ENCODE measurements at regions not wholly inside any gene's neighbourhood (a gene's known extent, or its start where the extent isn't known, plus 50 kb on each side); places are given as distances from the start of the nearest gene placed in this dataset.

GRCh38 chr3:171943262-171944117, 95.9 kb upstream of the FNDC3B start:
- TF ChIP-seq EZH2 (IDR thresholded peaks at IDR 0.05) (no peak), POLR2AphosphoS5 (IDR thresholded peaks at IDR 0.05; ENCODE audit: borderline replicate concordance, low read depth, low read length) (no peak), FOXP2 (optimal IDR thresholded peaks at IDR 0.05; ENCODE audit: control extremely low read depth, extremely low read length, insufficient read depth) (no peak)
